ENCODE measurements at regions not wholly inside any gene's neighbourhood (a gene's known extent, or its start where the extent isn't known, plus 50 kb on each side); places are given as distances from the start of the nearest gene placed in this dataset.
"Not testable (repeated sequence)": the region's sequence is repeated elsewhere in the genome, so short reads cannot be mapped to it uniquely, and the experiment has no call there.

DNA sequence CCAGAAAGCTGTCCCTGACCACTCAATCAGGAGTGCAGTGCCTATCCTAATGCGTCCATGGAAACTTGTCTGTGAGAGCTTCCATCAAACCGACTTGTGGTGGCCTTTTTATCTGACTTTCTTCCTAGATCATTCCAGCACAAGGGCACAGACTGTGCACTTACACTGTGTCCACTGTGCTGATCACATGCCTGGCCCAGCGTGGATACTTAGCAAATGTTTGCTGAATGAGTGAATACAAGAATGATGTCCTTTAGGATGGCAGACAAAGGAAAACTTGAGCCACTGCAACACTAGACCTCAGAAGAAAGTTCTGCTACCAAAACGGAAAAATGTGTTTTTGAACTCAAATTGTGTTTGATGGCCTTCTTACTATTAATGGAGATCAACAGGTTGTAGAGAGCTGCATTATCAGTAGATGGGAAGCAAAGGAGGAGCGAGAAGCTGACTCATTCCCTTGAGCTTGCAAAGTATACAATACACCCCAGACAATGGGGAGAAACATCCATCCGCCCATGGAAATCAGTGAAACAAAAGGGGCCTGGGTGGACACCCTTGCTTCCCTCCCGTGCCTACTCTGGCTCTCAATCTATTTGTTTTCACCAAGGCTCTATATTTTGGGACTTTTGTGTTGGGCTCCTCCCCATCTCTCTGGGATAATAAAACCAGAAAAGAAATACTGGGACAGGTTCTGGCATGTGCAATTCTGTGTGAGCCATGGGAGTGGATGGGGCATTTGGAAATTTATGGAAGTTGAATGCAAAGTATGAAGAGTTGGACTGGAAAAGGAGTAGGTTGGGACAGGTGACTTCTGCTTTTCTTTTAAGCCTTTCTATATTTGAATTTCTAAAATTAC, 76.2 kb upstream of the ZFAND5 start:
- no peaks in the 10 kb centered on the region for H3K36me3 ChIP-seq
- intact Hi-C loops (cut with DNase I): no loop called here
- peaks cover 28% of the 10 kb centered on the region for H3K4me1 ChIP-seq
- H3K27me3 ChIP-seq (ENCODE audit: low read depth): no peaks in the 10 kb centered on the region
- DNase-seq: no peak
- H3K9me3 ChIP-seq: no peaks in the 10 kb centered on the region
- ATAC-seq: no peak
- TF ChIP-seq, protein P1, sequence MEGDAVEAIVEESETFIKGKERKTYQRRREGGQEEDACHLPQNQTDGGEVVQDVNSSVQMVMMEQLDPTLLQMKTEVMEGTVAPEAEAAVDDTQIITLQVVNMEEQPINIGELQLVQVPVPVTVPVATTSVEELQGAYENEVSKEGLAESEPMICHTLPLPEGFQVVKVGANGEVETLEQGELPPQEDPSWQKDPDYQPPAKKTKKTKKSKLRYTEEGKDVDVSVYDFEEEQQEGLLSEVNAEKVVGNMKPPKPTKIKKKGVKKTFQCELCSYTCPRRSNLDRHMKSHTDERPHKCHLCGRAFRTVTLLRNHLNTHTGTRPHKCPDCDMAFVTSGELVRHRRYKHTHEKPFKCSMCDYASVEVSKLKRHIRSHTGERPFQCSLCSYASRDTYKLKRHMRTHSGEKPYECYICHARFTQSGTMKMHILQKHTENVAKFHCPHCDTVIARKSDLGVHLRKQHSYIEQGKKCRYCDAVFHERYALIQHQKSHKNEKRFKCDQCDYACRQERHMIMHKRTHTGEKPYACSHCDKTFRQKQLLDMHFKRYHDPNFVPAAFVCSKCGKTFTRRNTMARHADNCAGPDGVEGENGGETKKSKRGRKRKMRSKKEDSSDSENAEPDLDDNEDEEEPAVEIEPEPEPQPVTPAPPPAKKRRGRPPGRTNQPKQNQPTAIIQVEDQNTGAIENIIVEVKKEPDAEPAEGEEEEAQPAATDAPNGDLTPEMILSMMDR (IDR thresholded peaks at IDR 0.05): no peak
- H3K27ac ChIP-seq: no peak overlapping the region
- H3K4me3 ChIP-seq: no peak overlapping the region

DNA sequence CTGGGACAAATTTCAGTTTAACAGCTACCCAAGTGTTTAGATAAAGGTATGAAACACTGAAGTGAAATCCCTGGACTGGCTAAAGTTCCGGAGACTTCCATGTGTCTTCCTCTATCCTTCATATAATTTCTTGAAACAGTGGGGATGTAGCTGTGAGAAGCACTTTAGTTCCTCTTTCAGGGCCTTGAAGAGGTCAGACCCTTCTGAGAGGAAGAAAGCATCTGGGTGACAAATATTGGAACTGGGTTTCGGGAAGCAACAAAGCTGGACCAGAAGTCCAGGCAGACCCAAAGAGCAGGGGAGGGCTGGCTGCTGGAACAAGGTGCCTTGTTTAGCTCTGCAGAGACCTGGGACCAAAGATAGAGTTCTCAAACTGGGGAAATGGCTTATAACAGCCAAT, 75.4 kb upstream of the ZFAND5 start:
- H3K27me3 ChIP-seq (ENCODE audit: low read depth): no peaks in the 10 kb centered on the region
- H3K4me1 ChIP-seq: peaks cover 24% of the 10 kb centered on the region
- H3K27ac ChIP-seq: no peak overlapping the region
- H3K36me3 ChIP-seq: no peaks in the 10 kb centered on the region
- no peak overlapping the region for H3K4me3 ChIP-seq
- DNase-seq (no peak), ATAC-seq (peak; percentile 17 to 51)
- TF ChIP-seq, protein P1 (IDR thresholded peaks at IDR 0.05): no peak
- intact Hi-C loops (cut with DNase I): no loop called here
- no peaks in the 10 kb centered on the region for H3K9me3 ChIP-seq

DNA sequence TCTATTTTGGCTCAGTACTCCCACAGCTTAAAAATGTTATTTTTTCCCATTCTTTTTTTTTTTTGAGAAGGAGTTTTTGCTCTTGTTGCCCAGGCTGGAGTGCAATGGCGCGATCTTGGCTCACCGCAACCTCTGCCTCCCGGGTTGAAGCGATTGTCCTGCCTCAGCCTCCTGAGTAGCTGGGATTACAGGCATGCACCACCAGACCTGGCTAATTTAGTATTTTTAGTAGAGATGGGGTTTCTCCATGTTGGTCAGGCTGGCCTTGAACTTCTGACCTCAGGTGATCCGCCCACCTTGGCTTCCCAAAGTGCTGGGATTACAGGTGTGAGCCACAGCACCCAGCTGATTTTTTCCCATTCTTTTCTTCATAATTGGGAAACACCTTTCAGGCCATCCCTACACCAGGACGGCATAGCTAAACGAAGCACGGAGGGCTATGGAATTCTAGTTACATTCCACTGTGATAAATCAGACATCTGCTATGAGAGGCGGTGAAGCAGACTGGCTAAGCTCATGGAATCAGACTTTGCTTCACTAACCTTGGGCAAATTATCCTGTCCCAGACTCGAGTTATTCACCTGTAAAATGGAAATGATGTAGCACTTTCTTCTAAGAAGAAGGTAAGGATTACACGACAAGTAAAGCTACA, 68.7 kb upstream of the ZFAND5 start:
- H3K36me3 ChIP-seq; H3K4me3 ChIP-seq; H3K4me1 ChIP-seq; H3K27ac ChIP-seq; H3K9me3 ChIP-seq; H3K27me3 ChIP-seq (ENCODE audit: low read depth); intact Hi-C loops (cut with DNase I); DNase-seq: not testable (repeated sequence)
- peak in 1 of 2 donors; percentile 43 for ATAC-seq

DNA sequence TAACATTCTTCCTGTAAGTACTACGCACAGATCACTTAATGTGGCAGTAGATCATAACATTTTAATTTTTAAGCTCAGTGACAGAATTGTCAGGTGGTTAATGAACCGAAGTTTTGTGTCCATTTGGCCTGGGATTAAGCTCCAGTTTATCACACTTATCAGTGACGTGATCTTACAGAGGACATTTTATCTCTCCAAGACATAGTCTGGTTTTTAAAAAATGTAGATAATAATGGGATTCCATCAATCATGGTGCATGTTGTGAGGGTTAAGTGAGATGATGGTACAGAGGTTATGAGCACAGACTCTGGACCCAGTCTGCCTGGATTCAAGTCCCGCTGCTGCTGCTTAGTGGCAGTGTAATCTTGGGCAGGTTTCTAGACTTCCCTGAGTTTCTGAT, 66.0 kb upstream of the ZFAND5 start:
- intact Hi-C loops (cut with DNase I): no loop called here
- TF ChIP-seq, protein P1 (IDR thresholded peaks at IDR 0.05): no peak
- no peaks in the 10 kb centered on the region for H3K4me1 ChIP-seq
- no peaks in the 10 kb centered on the region for H3K9me3 ChIP-seq
- H3K27me3 ChIP-seq (ENCODE audit: low read depth): no peaks in the 10 kb centered on the region
- no peak overlapping the region for H3K4me3 ChIP-seq
- no peak overlapping the region for H3K27ac ChIP-seq
- ATAC-seq: no peak
- no peak for DNase-seq
- no peaks in the 10 kb centered on the region for H3K36me3 ChIP-seq

DNA sequence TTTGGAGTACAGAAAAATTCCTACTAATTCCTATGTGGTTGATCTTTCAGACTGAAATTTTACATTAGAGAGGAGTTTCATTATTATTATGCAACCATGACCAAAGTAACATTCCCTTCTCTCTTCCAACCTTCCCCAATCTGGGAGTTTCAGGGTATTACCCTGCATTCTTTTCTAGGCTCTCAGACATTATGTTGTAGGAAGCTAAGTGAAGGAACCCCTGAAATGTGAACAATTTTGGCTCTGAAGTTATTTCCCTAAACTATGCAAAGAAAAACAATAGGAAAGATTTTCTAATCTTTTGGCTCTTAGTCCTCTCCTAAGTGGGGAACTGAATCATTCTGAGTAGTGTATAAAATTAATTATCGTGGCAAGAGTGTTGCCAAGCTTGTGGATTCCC, 63.3 kb upstream of the ZFAND5 start:
- no peak for ATAC-seq
- no peaks in the 10 kb centered on the region for H3K9me3 ChIP-seq
- peaks cover 5% of the 10 kb centered on the region for H3K4me1 ChIP-seq
- H3K4me3 ChIP-seq: no peak overlapping the region
- intact Hi-C loops (cut with DNase I): no loop called here
- DNase-seq: no peak
- H3K27ac ChIP-seq: no peak overlapping the region
- TF ChIP-seq, protein P1 (IDR thresholded peaks at IDR 0.05): no peak
- no peaks in the 10 kb centered on the region for H3K36me3 ChIP-seq
- no peaks in the 10 kb centered on the region for H3K27me3 ChIP-seq (ENCODE audit: low read depth)

DNA sequence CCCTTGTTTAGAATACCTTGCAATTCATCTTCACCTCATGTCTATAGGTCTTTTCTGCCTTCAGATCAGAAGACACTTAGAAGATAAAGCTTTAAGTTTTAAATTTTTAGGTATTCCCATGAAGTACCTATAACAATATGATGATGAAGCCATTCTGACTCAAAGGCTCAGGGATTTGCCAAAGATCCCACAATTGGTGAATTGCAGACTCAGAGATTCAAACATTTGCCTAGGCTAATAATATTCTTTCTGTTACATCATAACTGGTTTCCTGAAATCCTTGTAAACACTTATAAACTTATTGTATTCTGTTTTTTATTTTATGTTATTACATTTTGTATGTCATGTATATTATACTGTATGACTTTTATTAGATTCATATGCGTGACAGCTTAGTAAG, 62.8 kb upstream of the ZFAND5 start:
- H3K27me3 ChIP-seq (ENCODE audit: low read depth): no peaks in the 10 kb centered on the region
- TF ChIP-seq, protein P1 (IDR thresholded peaks at IDR 0.05): no peak
- H3K27ac ChIP-seq: no peak overlapping the region
- DNase-seq (no peak), ATAC-seq (no peak)
- H3K4me3 ChIP-seq: no peak overlapping the region
- intact Hi-C loops (cut with DNase I): no loop called here
- no peaks in the 10 kb centered on the region for H3K9me3 ChIP-seq
- no peaks in the 10 kb centered on the region for H3K36me3 ChIP-seq
- H3K4me1 ChIP-seq: peaks cover 6% of the 10 kb centered on the region

Data from lower lobe of right lung (tissue), 2 donors.